Skeletal muscle tissue (tissue), 3 donors: ENCODE measurements at regions not wholly inside any gene's neighbourhood (a gene's known extent, or its start where the extent isn't known, plus 50 kb on each side); places are given as distances from the start of the nearest gene placed in this dataset.
"Not testable (repeated sequence)": the region's sequence is repeated elsewhere in the genome, so short reads cannot be mapped to it uniquely, and the experiment has no call there.

Experiments
- H3K27ac ChIP-seq: one replicate; pipeline ENCODE4 v1.7.0; 2013; ENCODE audit warnings: mild to moderate bottlenecking, low read depth, low read length, inconsistent platforms
- H3K27me3 ChIP-seq, 3 donors: one replicate each; pipeline ENCODE4 v1.7.0; 2013; ENCODE audit warnings: low read length in 3 of 3; ENCODE audit not compliant: control insufficient read depth in 3 of 3, insufficient read depth in 3 of 3
- H3K36me3 ChIP-seq, 3 donors: one replicate each; pipeline ENCODE4 v1.7.0; 2013; ENCODE audit warnings: low read length in 3 of 3; ENCODE audit not compliant: control insufficient read depth in 3 of 3, insufficient read depth in 3 of 3
- H3K4me1 ChIP-seq, 3 donors: one replicate each; pipeline ENCODE4 v1.7.0; 2013; ENCODE audit warnings: low read length in 3 of 3, mild to moderate bottlenecking in 3 of 3; ENCODE audit not compliant: control insufficient read depth in 3 of 3, insufficient read depth in 3 of 3
- H3K4me3 ChIP-seq, 3 donors: one replicate each; pipeline ENCODE4 v1.7.0; 2013; ENCODE audit warnings: low read length in 3 of 3
- H3K9ac ChIP-seq, 3 donors: one replicate each; pipeline ENCODE4 v1.7.0; 2013; ENCODE audit warnings: low read length in 3 of 3, mild to moderate bottlenecking in 3 of 3, moderate library complexity in 2 of 3, low read depth in 1 of 3
- H3K9me3 ChIP-seq, 3 donors: one replicate each; pipeline ENCODE4 v1.7.0; 2013; ENCODE audit warnings: low read length in 3 of 3; ENCODE audit not compliant: control insufficient read depth in 3 of 3
- donor health status: Osteomylitis.

GRCh38 chr15:95699578-95699977 is 630.9 kb upstream of the NR2F2 start:
- Histone ChIP-seq H3K36me3 (no peaks in the 10 kb centered on the region), H3K9ac (no peak overlapping the region), H3K4me1 (no peaks in the 10 kb centered on the region), H3K9me3 (peaks cover 0 to 5% (median 4%) of the 10 kb centered on the region in 3 donors), H3K27me3 (no peaks in the 10 kb centered on the region), H3K4me3 (no peak overlapping the region), H3K27ac (no peak overlapping the region)

- H3K4me3 ChIP-seq, H3K27ac ChIP-seq, H3K4me1 ChIP-seq, H3K9me3 ChIP-seq, H3K36me3 ChIP-seq, H3K27me3 ChIP-seq, H3K9ac ChIP-seq: not testable (repeated sequence)
Observed at GRCh38 chr15:95700692-95701091, 629.8 kb upstream of the NR2F2 start.

GRCh38 chr15:95701410-95701809 is 629.1 kb upstream of the NR2F2 start:
- Histone ChIP-seq H3K27ac (no peak overlapping the region), H3K4me3 (no peak overlapping the region), H3K9me3 (no peaks in the 10 kb centered on the region), H3K36me3 (no peaks in the 10 kb centered on the region), H3K27me3 (no peaks in the 10 kb centered on the region), H3K9ac (no peak overlapping the region), H3K4me1 (no peaks in the 10 kb centered on the region)

- Histone ChIP-seq H3K27me3 (no peaks in the 10 kb centered on the region), H3K4me3 (no peak overlapping the region), H3K9me3 (no peaks in the 10 kb centered on the region), H3K9ac (no peak overlapping the region), H3K27ac (no peak overlapping the region), H3K36me3 (no peaks in the 10 kb centered on the region), H3K4me1 (no peaks in the 10 kb centered on the region)
Observed at GRCh38 chr15:95709959-95710695, 620.4 kb upstream of the NR2F2 start.

- Histone ChIP-seq H3K36me3 (no peaks in the 10 kb centered on the region), H3K4me1 (no peaks in the 10 kb centered on the region), H3K9me3 (no peaks in the 10 kb centered on the region), H3K27me3 (no peaks in the 10 kb centered on the region), H3K4me3 (no peak overlapping the region), H3K27ac (no peak overlapping the region), H3K9ac (no peak overlapping the region)
Observed at GRCh38 chr15:95712785-95713184, 617.7 kb upstream of the NR2F2 start.

- no peaks in the 10 kb centered on the region for H3K9me3 ChIP-seq
- H3K27me3 ChIP-seq, result no peaks in the 10 kb centered on the region
- no peaks in the 10 kb centered on the region for H3K36me3 ChIP-seq
- H3K4me1 ChIP-seq, result peaks cover 0 to 1% (median 0%) of the 10 kb centered on the region in 3 donors
- no peak overlapping the region for H3K9ac ChIP-seq
- no peak overlapping the region for H3K27ac ChIP-seq
- H3K4me3 ChIP-seq, result no peak overlapping the region
Observed at GRCh38 chr15:95713324-95713723, 617.2 kb upstream of the NR2F2 start.

- H3K36me3 ChIP-seq, result no peaks in the 10 kb centered on the region
- no peak overlapping the region for H3K27ac ChIP-seq
- H3K4me3 ChIP-seq, result no peak overlapping the region
- no peaks in the 10 kb centered on the region for H3K27me3 ChIP-seq
- H3K9me3 ChIP-seq, result no peaks in the 10 kb centered on the region
- peaks cover 0 to 2% (median 0%) of the 10 kb centered on the region in 3 donors for H3K4me1 ChIP-seq
- H3K9ac ChIP-seq, result no peak overlapping the region
Observed at GRCh38 chr15:95715116-95715903, 615.2 kb upstream of the NR2F2 start.

- Histone ChIP-seq H3K36me3 (no peaks in the 10 kb centered on the region), H3K27me3 (no peaks in the 10 kb centered on the region), H3K27ac (no peak overlapping the region), H3K4me3 (no peak overlapping the region), H3K4me1 (peaks cover 0 to 2% (median 0%) of the 10 kb centered on the region in 3 donors), H3K9ac (no peak overlapping the region), H3K9me3 (no peaks in the 10 kb centered on the region)
Observed at GRCh38 chr15:95715906-95716656, 614.4 kb upstream of the NR2F2 start.

GRCh38 chr15:95716708-95717107 is 613.8 kb upstream of the NR2F2 start:
- Histone ChIP-seq H3K4me3 (no peak overlapping the region), H3K27ac (no peak overlapping the region), H3K9me3 (no peaks in the 10 kb centered on the region), H3K9ac (no peak overlapping the region), H3K36me3 (no peaks in the 10 kb centered on the region), H3K4me1 (peaks cover 0 to 2% (median 0%) of the 10 kb centered on the region in 3 donors), H3K27me3 (no peaks in the 10 kb centered on the region)

GRCh38 chr15:95718441-95718840 is 612.1 kb upstream of the NR2F2 start:
- no peak overlapping the region for H3K27ac ChIP-seq
- H3K9ac ChIP-seq, result no peak overlapping the region
- no peaks in the 10 kb centered on the region for H3K27me3 ChIP-seq
- no peaks in the 10 kb centered on the region for H3K9me3 ChIP-seq
- H3K36me3 ChIP-seq, result no peaks in the 10 kb centered on the region
- no peak overlapping the region for H3K4me3 ChIP-seq
- peaks cover 0 to 2% (median 0%) of the 10 kb centered on the region in 3 donors for H3K4me1 ChIP-seq
